Daoy (cell line): ENCODE measurements at regions not wholly inside any gene's neighbourhood (a gene's known extent, or its start where the extent isn't known, plus 50 kb on each side); places are given as distances from the start of the nearest gene placed in this dataset.
"Not testable (repeated sequence)": the region's sequence is repeated elsewhere in the genome, so short reads cannot be mapped to it uniquely, and the experiment has no call there.

Experiments used
- DNase-seq: peaks from one replicate; pipeline ENCODE4 v3.0.0-alpha.2; 2015; ENCODE audit warnings: low read depth

DNA sequence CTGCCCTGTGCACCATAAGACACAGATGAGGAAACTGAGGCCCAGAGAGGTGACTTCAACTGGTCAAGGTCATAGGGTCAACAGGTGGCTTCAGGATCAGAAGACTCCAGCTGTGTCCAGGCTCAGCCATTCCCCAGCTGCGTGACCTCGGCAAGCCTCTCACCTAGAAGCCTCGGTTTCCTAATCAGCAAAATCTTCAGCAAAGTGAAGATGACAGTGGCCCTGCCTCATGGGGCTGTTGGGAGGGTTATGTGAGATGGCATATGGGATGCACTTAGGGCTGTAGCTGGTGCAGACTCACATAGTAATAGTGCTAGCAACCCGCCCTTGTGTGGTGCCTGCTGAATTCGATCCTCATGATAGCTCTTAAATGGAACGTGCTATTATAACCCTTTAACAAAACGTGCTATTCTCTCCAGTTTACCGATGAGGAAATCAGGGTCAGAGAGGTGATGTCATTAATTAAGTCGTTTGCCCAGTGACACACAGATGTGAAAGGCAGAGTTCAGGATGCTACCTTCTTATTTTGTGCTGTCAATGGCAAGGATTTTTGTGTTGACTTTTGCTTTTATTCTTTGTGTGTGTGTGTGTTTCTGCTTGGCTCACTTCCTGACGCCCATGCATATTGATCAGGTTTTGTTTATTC lies 472.9 kb downstream of the MATN1 start:
- no peak for DNase-seq

DNA sequence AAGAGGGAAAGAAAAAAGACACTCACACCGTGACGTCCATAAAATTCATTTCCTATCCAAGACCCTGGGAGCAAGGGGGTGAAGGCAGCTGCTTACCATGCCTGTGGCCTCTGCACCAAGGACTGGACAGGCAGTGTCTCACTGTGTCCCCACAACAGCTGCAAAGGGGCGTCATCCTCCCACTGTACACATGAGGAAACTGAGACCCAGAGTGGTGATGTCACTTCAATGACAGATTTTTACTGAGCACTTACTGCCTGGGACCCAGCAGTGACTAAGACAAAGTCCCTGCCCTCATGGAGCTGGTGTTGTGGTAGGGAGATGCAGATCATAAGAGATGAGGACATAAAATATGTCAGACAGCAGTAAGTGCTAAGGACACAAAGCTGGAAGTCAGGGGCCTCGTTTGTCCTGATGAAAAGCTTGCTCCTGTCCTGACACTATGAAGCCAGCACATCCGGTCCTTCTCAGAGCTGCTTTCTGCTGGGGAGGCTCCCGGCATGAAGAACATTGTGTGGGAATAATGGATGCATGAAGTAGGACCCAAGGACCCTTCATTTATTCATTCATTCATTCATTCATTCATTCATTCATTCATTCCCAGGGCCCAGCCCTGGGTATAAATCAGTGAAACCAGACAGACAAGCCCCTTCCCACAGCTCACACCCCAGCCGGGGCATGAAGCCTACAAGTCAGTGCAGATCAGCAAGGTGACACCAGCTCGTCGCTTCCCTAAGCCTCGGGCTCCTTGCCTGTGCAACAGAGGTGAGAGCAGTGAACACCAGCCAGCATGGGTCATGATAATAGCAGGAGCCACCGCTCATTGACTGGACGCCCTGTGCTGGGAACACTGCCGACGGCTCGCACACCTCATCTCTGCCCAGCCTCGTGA lies 473.7 kb downstream of the MATN1 start:
- no peak for DNase-seq

DNA sequence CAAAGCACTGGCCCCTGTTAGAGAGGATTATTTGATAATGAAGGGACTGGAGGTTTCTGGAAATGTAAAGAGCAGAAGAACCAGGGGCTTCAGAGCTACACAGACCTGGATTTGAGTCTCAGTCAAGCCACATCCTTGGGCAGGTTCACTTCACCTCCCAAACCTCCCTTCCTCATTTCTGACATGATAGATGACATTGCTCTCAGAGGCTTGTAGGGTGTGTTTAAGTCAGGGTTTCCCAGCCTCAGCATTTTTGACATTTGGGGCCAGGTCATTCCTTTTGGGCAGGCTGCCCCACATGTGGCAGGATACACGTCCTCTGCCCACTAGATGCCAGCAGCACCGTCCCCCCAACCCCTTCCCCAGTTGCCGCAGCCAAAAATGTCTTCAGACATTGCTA lies 474.6 kb downstream of the MATN1 start:
- DNase-seq: no peak

DNA sequence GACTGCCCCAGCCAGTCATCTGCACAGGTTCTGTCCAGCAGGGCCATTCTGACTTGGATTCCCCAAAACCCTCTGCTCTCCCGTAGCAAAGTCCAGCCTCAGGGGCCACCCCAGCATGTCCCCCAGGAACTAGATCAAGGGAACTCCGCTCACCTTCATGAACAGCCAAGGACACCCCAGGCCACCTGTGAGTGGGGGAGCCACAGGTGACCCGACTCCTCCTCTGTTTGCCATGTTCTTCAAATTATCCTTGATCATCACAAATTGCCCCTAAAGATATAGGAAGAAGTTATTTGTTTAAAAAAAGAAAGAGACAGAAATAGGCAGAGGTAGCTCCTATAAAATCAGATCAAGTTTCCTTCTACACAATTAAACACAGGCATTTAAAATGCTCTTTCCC lies 475.0 kb downstream of the MATN1 start:
- no peak for DNase-seq

DNA sequence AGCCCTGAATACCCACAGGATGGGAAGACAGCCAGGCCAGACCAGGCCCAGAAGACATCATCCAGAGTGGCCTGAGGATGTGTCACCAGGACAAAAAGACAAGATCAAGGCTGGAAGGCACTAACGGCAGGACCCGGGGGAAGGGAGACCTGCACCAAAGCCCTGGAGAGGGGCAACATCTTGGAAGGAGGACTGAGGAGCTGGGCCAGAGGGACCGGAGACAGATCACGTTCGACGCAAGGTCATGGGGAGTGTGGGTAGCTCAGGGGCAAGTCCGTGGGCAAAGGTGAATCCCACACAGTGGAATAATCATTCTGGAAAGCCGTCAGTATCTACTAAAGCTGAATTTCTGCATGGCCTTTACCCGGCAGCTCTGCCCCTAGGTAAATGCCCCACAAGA lies 478.6 kb downstream of the MATN1 start:
- no peak for DNase-seq

DNA sequence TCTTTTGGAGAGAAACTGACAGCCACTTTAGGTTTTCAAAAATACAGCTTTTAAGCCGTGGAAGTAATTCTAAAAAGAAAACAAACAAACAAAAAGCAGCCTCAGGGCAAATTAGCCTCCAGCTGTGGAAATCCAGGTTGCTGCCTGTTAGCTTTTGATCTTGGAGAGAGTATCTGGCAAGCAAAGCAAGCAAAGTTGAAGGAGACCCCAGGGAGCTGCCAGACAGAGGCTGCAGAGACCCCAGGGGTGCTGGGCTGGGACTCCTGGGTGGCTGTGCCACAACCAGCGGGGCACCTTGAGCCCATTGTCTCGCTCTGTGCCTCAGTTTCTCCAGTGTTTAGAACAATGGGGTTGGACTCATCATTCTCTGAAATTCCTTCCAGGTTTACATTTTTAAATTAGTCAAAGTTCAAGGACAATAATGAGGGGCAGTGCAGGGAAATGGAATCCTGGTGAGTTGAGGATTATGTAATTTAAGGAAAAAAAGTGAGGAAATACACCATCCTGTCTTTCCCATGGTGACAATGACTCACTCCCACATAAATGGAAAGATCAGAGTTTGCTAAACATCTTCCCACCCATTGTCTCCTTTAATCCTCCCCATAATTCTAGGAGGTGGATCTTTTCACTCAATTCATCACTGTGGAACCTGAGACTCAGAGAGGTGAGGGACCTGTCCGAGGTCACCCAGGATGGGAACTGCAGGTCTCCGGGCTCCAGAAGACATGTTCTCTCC lies 480.5 kb downstream of the MATN1 start:
- no peak for DNase-seq

DNA sequence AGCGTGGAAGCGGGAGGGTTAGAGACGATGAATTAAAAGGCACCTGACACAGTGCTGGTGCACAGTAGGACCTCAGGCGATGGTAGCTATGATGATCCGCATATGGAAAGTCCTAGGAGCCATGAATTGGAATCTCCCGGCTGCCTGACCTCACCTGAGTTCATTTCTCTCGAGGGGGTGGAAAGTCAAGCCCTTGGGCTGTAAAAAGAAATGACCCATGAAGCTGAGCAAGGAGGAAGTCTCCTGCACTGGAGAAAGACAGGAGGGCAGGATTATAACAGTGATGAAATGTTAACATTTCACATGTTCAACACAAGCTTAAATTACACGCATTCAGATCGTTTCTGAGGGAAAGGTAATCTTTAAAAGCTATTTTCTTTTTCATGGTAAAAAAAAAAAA lies 481.2 kb downstream of the MATN1 start:
- no peak for DNase-seq

DNA sequence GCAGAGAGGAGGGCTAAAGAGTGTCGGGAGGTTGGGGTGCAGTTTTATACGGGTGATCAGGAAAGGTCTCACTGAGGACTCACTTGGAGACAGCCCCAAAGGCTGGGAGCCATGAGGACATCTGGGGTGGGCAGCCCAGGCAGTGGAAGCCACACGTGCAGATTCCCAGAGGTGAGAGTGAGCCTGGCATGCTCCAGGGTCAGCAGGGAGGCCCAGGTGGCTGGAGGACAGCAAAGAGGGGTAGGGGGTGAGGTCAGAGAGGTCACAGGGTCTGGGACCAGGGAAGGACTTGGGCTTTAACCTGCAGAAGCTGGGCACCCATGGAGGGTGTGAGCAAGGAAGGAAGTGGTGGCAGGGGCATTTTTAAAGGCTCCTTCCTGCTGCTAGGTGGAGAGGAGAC lies 481.7 kb downstream of the MATN1 start:
- DNase-seq: no peak

DNA sequence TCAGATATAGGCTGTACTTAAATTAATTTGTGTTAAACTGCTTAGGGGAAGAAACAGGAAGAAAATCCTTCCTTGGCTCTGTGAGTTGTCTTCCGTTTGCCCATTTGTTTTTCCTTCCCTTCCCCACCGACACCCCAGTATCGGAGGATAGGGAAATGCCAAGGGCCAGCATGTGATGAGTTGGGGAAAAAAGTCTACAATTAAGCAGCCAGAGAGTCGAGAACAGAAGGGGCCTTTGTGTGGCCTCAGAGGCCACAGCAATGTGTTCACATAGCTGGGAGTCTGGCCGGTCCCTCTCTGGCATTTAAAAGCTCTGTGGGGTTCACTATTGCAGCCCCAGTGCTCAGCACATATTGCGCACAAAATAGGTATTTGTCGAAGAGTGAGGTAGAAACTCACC lies 489.3 kb downstream of the MATN1 start:
- DNase-seq: no peak

DNA sequence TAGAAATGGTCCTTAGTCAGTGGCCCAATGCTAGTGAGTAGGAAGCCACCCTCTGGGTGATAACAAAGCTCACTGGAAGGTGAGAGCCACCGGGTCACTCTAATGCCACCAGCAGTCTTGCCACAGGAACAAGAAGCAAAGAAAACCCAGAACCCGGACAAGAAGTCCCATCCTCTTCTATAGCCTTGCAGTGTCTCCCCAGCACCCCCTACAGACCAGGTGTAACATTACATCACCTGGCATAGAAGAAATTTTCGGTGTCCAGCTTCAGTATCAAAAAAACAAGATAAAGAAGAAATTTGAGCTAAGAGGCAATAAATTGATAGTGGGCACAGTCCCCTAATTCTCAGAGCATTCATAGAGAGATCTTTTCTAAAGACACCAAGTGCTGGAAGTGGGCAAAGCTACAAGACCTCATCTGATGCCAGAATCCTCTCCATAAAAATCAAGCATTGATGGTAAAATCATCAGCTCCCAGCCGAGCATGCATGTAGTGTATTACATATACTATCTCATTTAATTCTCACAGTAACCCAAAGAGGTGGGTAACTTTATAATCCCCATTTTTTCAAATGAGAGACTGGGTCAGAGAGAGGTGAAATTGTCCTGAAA lies 491.0 kb downstream of the MATN1 start:
- peak; percentile 24 for DNase-seq

DNA sequence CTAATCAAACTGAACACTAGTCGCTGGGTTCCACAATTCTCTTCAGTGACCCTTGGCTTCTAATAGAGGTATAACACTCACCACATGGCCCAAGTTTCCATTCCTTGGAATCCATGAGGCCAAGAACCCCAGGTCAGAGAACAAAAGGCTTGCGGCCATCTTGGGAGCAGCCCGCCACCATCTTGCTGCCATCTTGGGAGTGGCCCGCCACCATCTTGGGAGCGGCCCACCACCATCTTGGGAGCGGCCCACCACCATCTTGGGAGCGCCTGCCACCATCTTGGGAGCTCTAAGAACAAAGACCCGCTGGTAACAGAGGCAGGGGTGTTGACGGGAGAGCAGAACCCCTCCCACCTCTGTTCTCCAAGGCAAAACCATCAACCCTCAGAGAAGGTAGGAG lies 493.4 kb downstream of the MATN1 start:
- DNase-seq: no peak

DNA sequence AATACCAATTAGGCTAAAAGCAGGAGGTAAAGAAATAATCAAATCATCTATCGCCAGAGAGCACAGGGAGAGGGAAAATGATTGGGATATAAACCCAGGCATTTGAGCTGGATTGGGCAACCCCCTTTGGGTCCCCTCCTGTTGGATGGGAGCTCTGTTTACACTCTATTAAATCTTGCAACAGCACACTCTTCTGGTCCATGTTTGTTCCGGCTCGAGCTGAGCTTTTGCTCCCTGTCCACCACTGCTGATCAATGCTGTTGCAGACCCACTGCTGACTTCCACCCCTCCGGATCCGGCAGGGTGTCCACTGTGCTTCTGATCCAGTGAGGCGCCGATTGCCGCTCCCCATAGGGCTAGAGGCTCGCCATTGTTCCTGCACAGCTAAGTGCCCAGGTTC lies 493.8 kb downstream of the MATN1 start:
- DNase-seq: no peak

DNA sequence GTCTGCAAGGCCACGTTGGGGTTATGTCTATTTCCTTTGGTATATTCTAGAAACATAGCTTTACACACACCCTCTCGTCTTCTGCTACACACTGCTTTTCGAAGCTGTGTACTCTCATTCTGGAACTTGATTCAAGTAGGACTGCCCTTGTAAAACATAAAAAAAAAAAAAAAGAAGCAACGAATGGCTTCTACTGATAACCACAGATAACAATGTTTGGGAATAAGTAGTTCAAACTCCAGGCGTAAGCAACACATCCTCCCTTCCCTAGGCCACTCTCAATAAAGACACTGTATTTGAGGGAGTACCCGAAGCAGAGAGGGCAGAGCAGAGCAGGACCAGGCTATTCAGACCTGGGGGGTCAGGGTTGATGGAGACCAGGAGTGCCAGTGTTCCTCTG lies 496.7 kb downstream of the MATN1 start:
- no peak for DNase-seq

DNA sequence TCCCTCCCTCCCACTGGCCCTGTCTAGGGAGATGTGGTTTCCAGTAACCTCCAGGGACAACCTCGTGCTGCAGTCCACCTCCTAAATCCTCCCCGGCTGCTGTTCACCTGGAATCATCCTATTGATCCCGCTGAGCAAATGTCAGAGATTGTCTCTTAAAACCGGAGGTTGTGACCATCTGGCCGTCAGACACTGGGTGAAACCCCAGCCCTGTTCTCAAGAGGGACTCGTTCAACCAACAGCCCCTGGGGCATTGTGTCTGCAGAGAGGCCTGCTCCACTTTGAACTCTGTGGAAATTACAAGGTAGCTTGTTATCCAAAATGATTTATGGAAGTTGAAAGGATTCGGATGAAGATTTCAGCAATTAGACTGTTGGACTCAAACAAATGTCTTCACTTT lies 498.0 kb downstream of the MATN1 start:
- DNase-seq: no peak

DNA sequence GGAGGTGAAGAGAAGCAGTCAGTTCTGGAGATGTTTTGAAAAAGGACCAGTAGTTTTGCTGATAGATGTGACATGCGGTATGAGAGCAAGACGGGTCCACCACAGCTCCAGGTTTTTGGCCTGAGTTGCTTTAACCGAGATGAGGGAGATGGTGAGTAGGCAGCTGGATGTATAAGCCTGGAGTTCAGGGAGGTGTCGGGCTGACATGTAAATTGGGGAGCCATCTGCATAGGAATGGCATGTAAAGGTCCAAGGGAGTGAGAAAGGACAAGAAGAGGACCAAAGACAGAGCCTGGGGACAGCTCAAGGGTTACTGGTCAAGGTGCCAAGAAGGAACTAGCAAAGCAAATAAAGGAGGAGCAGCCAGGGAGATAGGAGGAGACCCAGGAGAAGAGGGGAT lies 503.7 kb downstream of the MATN1 start:
- DNase-seq: no peak

DNA sequence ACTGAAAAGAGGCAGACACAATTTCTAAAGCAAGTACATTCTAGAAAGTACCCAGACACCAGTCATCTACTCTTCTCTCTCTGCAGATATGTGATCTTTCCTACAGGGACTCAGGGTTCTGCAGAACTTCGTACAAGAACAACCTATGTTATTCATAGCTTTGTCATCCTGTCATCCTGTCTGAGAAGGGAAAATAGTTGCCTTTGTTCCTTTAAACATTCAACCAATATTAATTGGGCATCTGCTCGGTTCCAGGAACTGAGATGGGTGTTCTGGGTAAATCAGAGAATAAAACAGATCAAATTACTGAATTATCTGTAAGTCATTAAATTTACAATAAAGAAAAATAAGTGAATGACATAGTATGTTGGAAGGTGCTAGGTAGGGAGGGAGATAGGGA lies 504.9 kb downstream of the MATN1 start:
- no peak for DNase-seq

DNA sequence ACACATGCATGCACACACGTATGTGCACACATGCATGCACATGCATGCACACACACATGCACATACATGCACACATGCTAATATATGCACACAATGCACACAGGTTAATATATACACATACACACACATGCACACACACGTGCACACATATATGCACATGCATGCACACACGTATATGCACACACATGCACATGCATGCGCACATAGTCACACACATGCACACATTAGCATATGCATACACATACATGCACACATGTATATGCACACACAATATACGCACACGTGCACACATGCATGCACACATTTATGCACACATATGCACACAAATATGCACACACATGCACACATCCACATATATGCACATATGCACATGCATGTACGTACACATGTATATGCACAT lies 506.8 kb downstream of the MATN1 start:
- DNase-seq: no peak

DNA sequence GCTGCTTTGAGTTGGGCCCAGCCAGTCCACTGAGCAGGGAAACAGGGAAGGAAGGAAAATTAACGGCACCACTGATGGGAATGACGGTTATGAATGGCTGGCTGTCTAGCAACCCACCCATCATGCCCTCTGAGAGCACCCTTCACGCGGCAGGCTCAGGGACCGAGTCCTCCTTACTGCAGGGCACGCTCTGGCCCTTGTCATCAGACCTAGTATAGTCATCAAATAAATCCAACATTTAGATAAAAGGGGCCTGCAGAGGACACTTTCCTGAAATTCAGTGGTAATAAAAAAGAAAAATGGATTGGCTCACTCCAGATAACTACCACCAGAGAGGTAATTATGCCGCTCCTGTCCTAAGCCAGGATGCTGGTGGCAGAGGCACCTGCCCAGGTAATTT lies 509.4 kb downstream of the MATN1 start:
- no peak for DNase-seq

DNA sequence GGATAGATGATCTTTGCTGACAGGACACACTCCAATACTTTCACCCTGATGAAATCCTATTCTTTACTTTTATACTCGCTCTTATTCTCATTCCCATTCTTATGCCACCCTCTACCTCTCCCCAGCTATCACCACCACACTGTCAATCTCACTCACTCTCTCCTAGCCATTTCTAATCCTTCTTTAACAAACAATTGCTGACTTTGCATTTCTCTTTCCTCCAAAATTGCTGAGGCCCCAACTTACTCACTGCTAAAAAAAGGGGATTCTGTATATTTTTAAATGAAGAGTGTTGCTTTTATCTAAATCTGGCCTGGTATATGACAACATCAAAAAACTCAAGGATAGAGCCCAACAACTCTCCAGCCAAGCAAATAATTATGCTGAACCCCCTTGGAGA lies 515.4 kb downstream of the MATN1 start:
- DNase-seq: not testable (repeated sequence)

DNA sequence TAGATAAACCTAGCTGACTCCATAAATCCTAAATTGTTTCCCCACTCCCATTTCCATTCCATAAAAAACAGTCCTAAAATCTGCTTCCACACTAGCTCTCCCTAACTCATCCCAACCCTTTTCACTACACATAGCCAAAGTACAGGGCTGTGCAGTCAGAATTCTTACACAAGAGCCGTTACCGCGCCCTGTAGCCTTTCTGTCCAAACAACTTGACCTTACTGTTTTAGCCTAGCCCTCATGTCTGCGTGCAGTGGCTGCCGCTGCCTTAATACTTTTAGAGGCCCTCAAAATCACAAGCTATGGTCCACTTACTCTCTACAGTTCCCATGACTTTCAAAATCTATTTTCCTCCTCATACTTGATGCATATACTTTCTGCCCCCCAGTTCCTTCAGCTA lies 516.8 kb downstream of the MATN1 start:
- DNase-seq: not testable (repeated sequence)

DNA sequence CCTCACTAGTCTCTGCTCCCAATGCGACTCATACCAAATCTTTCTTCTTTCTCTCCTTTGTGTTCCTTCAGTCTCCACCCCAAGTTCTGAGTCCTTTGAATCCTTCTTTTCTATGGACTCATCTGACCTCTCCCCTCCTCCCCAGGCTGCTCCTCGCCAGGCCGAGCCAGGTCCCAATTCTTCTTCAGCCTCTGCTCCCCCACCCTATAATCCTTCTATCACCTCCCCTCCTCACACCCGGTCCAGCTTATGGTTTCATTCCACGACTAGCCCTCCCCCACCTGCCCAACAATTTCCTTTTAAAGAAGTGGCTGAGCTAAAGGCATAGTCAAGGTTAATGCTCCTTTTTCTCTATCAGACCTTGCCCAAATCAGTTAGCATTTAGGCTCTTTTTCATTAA lies 518.5 kb downstream of the MATN1 start:
- DNase-seq: not testable (repeated sequence)

DNA sequence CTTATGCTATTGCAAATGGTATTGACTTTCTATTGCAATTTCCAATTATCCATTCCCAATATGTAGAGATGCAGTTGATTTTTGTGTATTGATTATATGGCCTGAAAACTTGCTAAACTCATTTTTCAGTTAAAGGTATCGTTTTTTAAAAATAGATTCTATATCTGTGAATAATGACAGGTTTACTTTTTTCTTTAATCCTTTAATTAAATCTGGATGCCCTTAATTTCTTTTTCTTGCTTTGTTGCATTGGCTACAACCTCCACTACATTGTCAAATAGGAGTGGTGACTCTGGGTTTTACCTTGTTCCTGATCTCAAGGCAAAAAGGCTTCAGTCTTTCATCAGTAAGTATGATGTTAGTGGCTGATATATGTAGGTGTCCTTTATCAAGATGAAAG lies 522.4 kb downstream of the MATN1 start:
- DNase-seq: no peak
